WTC11 (cell line): ENCODE measurements at regions not wholly inside any gene's neighbourhood (a gene's known extent, or its start where the extent isn't known, plus 50 kb on each side); places are given as distances from the start of the nearest gene placed in this dataset.
A peak's percentile ranks its signal among the peaks of the same experiment; 100 is the strongest.

Source experiments
- ATAC-seq: fragments of 200-7000 bp; cut with Tn5 transposase; 2 replicates; pipeline ENCODE4 v1.10.0; 2021; ENCODE audit warnings: mild to moderate bottlenecking, moderate library complexity
- CTCF ChIA-PET: fragments of 300-600 bp; sonication (Branson Sonifier 250); formaldehyde crosslinking; loops from one replicate; lab custom pipeline; 2021; ENCODE audit warnings: antibody characterized with exemption; lab: Charles Lee
- POLR2A ChIA-PET: fragments of 350-600 bp; sonication (Branson Sonifier 250); formaldehyde crosslinking; loops from one replicate; lab custom pipeline; 2021; ENCODE audit warnings: antibody characterized with exemption; lab: Charles Lee
- DNase-seq: peaks from one replicate; pipeline ENCODE4 v3.0.0; 2021; ENCODE audit warnings: low spot score
- H3K27ac Mint-ChIP-seq: 2 replicates; pipeline ENCODE4 v1.8.0; 2021; ENCODE audit warnings: mixed read lengths
- H3K27me3 Mint-ChIP-seq: 2 replicates; pipeline ENCODE4 v1.8.0; 2021; ENCODE audit warnings: low read depth, mild to moderate bottlenecking, moderate library complexity, mixed read lengths
- H3K36me3 Mint-ChIP-seq: 2 replicates; pipeline ENCODE4 v1.8.0; 2021; ENCODE audit warnings: mixed read lengths
- H3K4me1 Mint-ChIP-seq: 2 replicates; pipeline ENCODE4 v1.8.0; 2022; ENCODE audit warnings: mixed read lengths
- H3K4me3 Mint-ChIP-seq: 2 replicates; pipeline ENCODE4 v1.8.0; 2021; ENCODE audit warnings: mild to moderate bottlenecking, moderate library complexity, mixed read lengths
- H3K9me3 Mint-ChIP-seq: 2 replicates; pipeline ENCODE4 v1.8.0; 2021; ENCODE audit warnings: mixed read lengths
- ATF1 ChIP-seq: sonication (generic); formaldehyde crosslinking; IDR thresholded peaks from 2 replicates; pipeline ENCODE4 v1.8.1; 2023; ENCODE audit warnings: mild to moderate bottlenecking, moderate library complexity, missing genetic modification reagents
- E2F4 ChIP-seq: sonication (generic); formaldehyde crosslinking; IDR thresholded peaks from 2 replicates; pipeline ENCODE4 v1.8.1; 2022; ENCODE audit warnings: low read depth, mild to moderate bottlenecking, moderate library complexity, missing genetic modification reagents, borderline replicate concordance
- ELF4 ChIP-seq: sonication (generic); formaldehyde crosslinking; IDR thresholded peaks from 2 replicates; pipeline ENCODE4 v1.8.1; 2022; ENCODE audit warnings: low read depth, mild to moderate bottlenecking, moderate library complexity, missing genetic modification reagents
- ERG ChIP-seq: fragments of 250-450 bp; sonication (Bioruptor Pico); IDR thresholded peaks from 2 replicates; pipeline ENCODE4 v1.8.0; 2021; ENCODE audit warnings: mild to moderate bottlenecking
- ETV6 ChIP-seq: sonication (generic); formaldehyde crosslinking; IDR thresholded peaks from 2 replicates; pipeline ENCODE4 v1.8.1; 2022; ENCODE audit warnings: mild to moderate bottlenecking, missing genetic modification reagents
- FOXJ3 ChIP-seq: sonication (generic); formaldehyde crosslinking; IDR thresholded peaks from 2 replicates; pipeline ENCODE4 v1.9.0; 2021; ENCODE audit warnings: missing genetic modification reagents, mild to moderate bottlenecking, borderline replicate concordance
- HMGA2 ChIP-seq: fragments of 250-450 bp; sonication (Bioruptor Pico); IDR thresholded peaks from 2 replicates; pipeline ENCODE4 v1.4.0; 2021; ENCODE audit warnings: mild to moderate bottlenecking, moderate library complexity
- NFATC4 ChIP-seq: fragments of 250-450 bp; sonication (Bioruptor Pico); IDR thresholded peaks from 2 replicates; pipeline ENCODE4 v1.9.0; 2021; ENCODE audit warnings: mild to moderate bottlenecking
- SMAD4 ChIP-seq: sonication (generic); formaldehyde crosslinking; IDR thresholded peaks from 2 replicates; pipeline ENCODE4 v1.8.0; 2022; ENCODE audit warnings: mild to moderate bottlenecking, missing genetic modification reagents
- STAT6 ChIP-seq: sonication (generic); formaldehyde crosslinking; conservative IDR thresholded peaks from 2 replicates; pipeline ENCODE4 v1.8.1; 2023; ENCODE audit warnings: mild to moderate bottlenecking, low read depth, missing genetic modification reagents, moderate library complexity
- TP53 ChIP-seq: sonication (generic); formaldehyde crosslinking; IDR thresholded peaks from 2 replicates; pipeline ENCODE4 v1.8.1; 2023; ENCODE audit warnings: mild to moderate bottlenecking, missing genetic modification reagents
- USF1 ChIP-seq: sonication (generic); formaldehyde crosslinking; IDR thresholded peaks from 2 replicates; pipeline ENCODE4 v1.8.0; 2022; ENCODE audit warnings: mild to moderate bottlenecking, missing genetic modification reagents
- ZBTB21 ChIP-seq: sonication (generic); formaldehyde crosslinking; IDR thresholded peaks from 2 replicates; pipeline ENCODE4 v1.8.1; 2023; ENCODE audit warnings: mild to moderate bottlenecking, missing genetic modification reagents, borderline replicate concordance
- ZMAT4 ChIP-seq: fragments of 250-450 bp; sonication (Bioruptor Pico); IDR thresholded peaks from 2 replicates; pipeline ENCODE4 v1.9.0; 2021; ENCODE audit warnings: mild to moderate bottlenecking
- ZNF138 ChIP-seq: sonication (generic); formaldehyde crosslinking; conservative IDR thresholded peaks from 2 replicates; pipeline ENCODE4 v1.8.1; 2022; ENCODE audit warnings: mild to moderate bottlenecking, moderate library complexity, missing genetic modification reagents
- ZNF263 ChIP-seq: sonication (generic); formaldehyde crosslinking; IDR thresholded peaks from 2 replicates; pipeline ENCODE4 v1.8.1; 2022; ENCODE audit warnings: low read depth, mild to moderate bottlenecking, moderate library complexity, missing genetic modification reagents
- ZNF425 ChIP-seq: fragments of 250-450 bp; sonication (Bioruptor Pico); conservative IDR thresholded peaks from 2 replicates; pipeline ENCODE4 v1.9.0; 2021; ENCODE audit warnings: mild to moderate bottlenecking
- ZNF671 ChIP-seq: fragments of 250-450 bp; sonication (Bioruptor Pico); IDR thresholded peaks from 2 replicates; pipeline ENCODE4 v1.8.0; 2021; ENCODE audit warnings: mild to moderate bottlenecking
- TF ChIP-seq, protein P1 (sequence below): sonication (generic); formaldehyde crosslinking; IDR thresholded peaks from 2 replicates; pipeline ENCODE4 v1.8.1; 2022; ENCODE audit warnings: mild to moderate bottlenecking, moderate library complexity, missing genetic modification reagents
- TF ChIP-seq, protein P2 (sequence below): sonication (generic); formaldehyde crosslinking; IDR thresholded peaks from 2 replicates; pipeline ENCODE4 v1.8.1; 2023; ENCODE audit warnings: mild to moderate bottlenecking, missing genetic modification reagents, moderate library complexity
- TF ChIP-seq, protein P3 (sequence below): sonication (generic); formaldehyde crosslinking; IDR thresholded peaks from 2 replicates; pipeline ENCODE4 v1.8.1; 2022; ENCODE audit warnings: mild to moderate bottlenecking, missing genetic modification reagents, moderate library complexity, borderline replicate concordance

DNA sequence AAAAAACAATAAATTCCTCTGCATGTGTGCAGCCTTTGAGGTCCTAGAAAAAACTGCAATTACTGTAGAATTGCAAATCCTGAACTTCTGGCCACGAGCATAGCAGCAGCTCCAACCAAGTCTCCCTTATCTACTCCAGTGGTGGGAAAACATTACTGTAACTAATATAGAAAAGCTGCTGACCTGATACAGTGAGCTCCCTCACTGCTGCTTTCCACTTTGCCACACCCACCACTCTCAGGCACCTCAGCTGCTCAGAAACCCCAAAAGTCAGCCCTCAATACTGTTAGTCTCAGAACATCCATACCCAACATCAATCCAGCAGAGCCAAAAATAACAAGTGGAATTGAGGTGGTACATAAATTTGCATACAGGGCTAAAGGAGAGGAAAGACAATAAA lies 192.5 kb downstream of the POU4F1 start:
- Mint-ChIP-seq H3K4me1 (peaks cover 13% of the 10 kb centered on the region), H3K27ac (no peak overlapping the region), H3K27me3 (no peaks in the 10 kb centered on the region), H3K9me3 (no peaks in the 10 kb centered on the region), H3K4me3 (no peak overlapping the region), H3K36me3 (no peaks in the 10 kb centered on the region)
- no peak for ATAC-seq
- DNase-seq: no peak
- no peak for TF ChIP-seq ATF1
- no peak for TF ChIP-seq ELF4 (CRISPR knock-in tag)
- TF ChIP-seq, protein P1, sequence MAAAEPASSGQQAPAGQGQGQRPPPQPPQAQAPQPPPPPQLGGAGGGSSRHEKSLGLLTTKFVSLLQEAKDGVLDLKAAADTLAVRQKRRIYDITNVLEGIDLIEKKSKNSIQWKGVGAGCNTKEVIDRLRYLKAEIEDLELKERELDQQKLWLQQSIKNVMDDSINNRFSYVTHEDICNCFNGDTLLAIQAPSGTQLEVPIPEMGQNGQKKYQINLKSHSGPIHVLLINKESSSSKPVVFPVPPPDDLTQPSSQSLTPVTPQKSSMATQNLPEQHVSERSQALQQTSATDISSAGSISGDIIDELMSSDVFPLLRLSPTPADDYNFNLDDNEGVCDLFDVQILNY: no peak
- TF ChIP-seq ZMAT4: no peak
- TF ChIP-seq, protein P2, sequence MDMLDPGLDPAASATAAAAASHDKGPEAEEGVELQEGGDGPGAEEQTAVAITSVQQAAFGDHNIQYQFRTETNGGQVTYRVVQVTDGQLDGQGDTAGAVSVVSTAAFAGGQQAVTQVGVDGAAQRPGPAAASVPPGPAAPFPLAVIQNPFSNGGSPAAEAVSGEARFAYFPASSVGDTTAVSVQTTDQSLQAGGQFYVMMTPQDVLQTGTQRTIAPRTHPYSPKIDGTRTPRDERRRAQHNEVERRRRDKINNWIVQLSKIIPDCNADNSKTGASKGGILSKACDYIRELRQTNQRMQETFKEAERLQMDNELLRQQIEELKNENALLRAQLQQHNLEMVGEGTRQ (CRISPR knock-in tag): no peak
- no peak for TF ChIP-seq NFATC4 (CRISPR knock-in tag)
- TF ChIP-seq HMGA2 (CRISPR knock-in tag): no peak
- TF ChIP-seq ETV6: no peak
- no peak for TF ChIP-seq ERG (CRISPR knock-in tag)
- no peak for TF ChIP-seq STAT6 (CRISPR knock-in tag)
- TF ChIP-seq, protein P3, sequence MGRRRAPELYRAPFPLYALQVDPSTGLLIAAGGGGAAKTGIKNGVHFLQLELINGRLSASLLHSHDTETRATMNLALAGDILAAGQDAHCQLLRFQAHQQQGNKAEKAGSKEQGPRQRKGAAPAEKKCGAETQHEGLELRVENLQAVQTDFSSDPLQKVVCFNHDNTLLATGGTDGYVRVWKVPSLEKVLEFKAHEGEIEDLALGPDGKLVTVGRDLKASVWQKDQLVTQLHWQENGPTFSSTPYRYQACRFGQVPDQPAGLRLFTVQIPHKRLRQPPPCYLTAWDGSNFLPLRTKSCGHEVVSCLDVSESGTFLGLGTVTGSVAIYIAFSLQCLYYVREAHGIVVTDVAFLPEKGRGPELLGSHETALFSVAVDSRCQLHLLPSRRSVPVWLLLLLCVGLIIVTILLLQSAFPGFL: no peak
- no peak for TF ChIP-seq ZNF263
- ChIA-PET POLR2A (no interaction called here), CTCF (interaction anchor here (1.0 to 1.5 kb wide), 2 partner anchors 170 to 176 kb away, joined by 3 to 4 read pairs; no protein-coding TSS in a partner anchor)

DNA sequence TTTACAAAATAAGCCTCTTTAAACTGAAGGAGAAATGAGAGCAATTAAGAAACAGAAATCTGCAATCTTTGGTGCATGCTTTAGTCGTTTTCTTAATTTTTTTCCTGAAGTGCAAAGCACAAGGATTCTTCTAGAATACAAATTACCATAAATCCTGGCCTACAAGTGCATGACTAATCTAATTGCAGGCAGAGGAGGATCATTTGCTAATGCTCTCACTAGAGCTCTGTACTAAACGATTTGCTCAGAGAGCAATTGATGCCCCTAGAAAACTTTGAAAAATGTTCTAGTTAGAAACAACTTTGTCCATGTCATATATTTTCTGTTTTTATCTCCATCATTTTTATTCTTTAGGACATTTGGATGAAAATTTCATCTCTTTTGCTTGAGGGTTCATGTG lies 193.2 kb downstream of the POU4F1 start:
- H3K27me3 Mint-ChIP-seq: no peaks in the 10 kb centered on the region
- peaks cover 13% of the 10 kb centered on the region for H3K4me1 Mint-ChIP-seq
- ChIA-PET CTCF (interaction anchor here (1.0 to 1.5 kb wide), 2 partner anchors 169 to 177 kb away, joined by 3 to 4 read pairs; no protein-coding TSS in a partner anchor), POLR2A (no interaction called here)
- ATAC-seq (no peak), DNase-seq (no peak)
- no peak overlapping the region for H3K4me3 Mint-ChIP-seq
- no peaks in the 10 kb centered on the region for H3K36me3 Mint-ChIP-seq
- TF ChIP-seq ELF4 (CRISPR knock-in tag): no peak
- TF ChIP-seq TP53 (CRISPR knock-in tag): no peak
- H3K27ac Mint-ChIP-seq: no peak overlapping the region
- H3K9me3 Mint-ChIP-seq: no peaks in the 10 kb centered on the region

DNA sequence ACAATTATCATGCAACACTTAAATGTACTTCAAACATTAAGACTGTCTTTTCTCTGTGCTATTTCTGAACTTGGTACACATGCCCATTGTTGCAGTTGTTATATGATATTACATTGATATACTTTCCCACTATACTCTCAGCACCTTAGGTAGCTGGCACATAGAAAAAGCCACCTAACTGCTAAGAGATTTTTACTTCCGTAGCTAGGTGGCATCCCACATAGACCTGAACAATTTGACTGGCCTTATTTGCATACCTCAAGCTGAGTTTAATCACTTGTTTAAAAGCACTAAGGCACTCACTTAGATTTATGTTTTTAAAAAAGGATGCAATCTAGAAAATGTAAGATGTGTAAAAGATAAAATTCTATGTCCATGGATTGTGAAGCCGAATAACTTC lies 194.2 kb downstream of the POU4F1 start:
- Mint-ChIP-seq H3K36me3 (no peaks in the 10 kb centered on the region), H3K9me3 (no peaks in the 10 kb centered on the region), H3K4me3 (no peak overlapping the region), H3K4me1 (peaks cover 13% of the 10 kb centered on the region), H3K27me3 (no peaks in the 10 kb centered on the region), H3K27ac (no peak overlapping the region)
- no peak for DNase-seq
- ATAC-seq: peak; percentile 71
- ChIA-PET CTCF (interaction anchor here (0.9 to 1.4 kb wide), 4 partner anchors 11 to 178 kb away, joined by 4 to 6 read pairs (median 6); no protein-coding TSS in a partner anchor), POLR2A (no interaction called here)
- TF ChIP-seq E2F4 (CRISPR knock-in tag) (no peak), ZNF138 (CRISPR knock-in tag) (no peak), SMAD4 (CRISPR knock-in tag) (no peak), ZBTB21 (CRISPR knock-in tag) (no peak), USF1 (CRISPR knock-in tag) (no peak), ZNF263 (no peak), ZNF671 (CRISPR knock-in tag) (no peak), FOXJ3 (CRISPR knock-in tag) (no peak), ZNF425 (CRISPR knock-in tag) (no peak)
